CD14-positive monocyte (primary cell): ENCODE measurements at regions not wholly inside any gene's neighbourhood (a gene's known extent, or its start where the extent isn't known, plus 50 kb on each side); places are given as distances from the start of the nearest gene placed in this dataset.
A peak's percentile ranks its signal among the peaks of the same experiment; 100 is the strongest.

Experiments used
- DNase-seq, 3 donors: peaks; one replicate each; pipeline ENCODE4 v3.0.0-alpha.2; 2011 to 2022
- H2AFZ ChIP-seq: 2 replicates; pipeline ENCODE4 v1.6.0; 2012; ENCODE audit warnings: mild to moderate bottlenecking, low read depth, low read length, inconsistent platforms; ENCODE audit not compliant: insufficient read depth, poor library complexity, severe bottlenecking
- H3K27ac ChIP-seq, 2 donors: 1 replicate in 1 of 2; 2 replicates in 1 of 2; pipeline ENCODE4 v1.5.1; 2012 to 2013; ENCODE audit warnings: low read length in 2 of 2, control low read depth in 1 of 2, inconsistent platforms in 1 of 2, low read depth in 1 of 2, mild to moderate bottlenecking in 1 of 2
- H3K27me3 ChIP-seq, 2 donors: one replicate each; pipeline versions ENCODE4 v1.6.0 to v1.6.1; 2011 to 2013; ENCODE audit warnings: low read length in 2 of 2; ENCODE audit not compliant: control insufficient read depth in 2 of 2, insufficient read depth in 2 of 2
- H3K36me3 ChIP-seq, 2 donors: replicated peaks in 1 of 2; 1 replicate in 1 of 2; 2 replicates in 1 of 2; pipeline versions ENCODE4 v1.5.1 to v1.6.1; 2012 to 2013; ENCODE audit warnings: low read length in 2 of 2, control low read depth in 1 of 2, inconsistent platforms in 1 of 2, mild to moderate bottlenecking in 1 of 2; ENCODE audit not compliant: insufficient read depth in 2 of 2, control insufficient read depth in 1 of 2
- H3K4me1 ChIP-seq, 2 donors: 1 replicate in 1 of 2; 2 replicates in 1 of 2; pipeline versions ENCODE4 v1.5.1 to v1.6.1; 2012 to 2013; ENCODE audit warnings: low read length in 2 of 2, control low read depth in 1 of 2, inconsistent platforms in 1 of 2, mild to moderate bottlenecking in 1 of 2, moderate library complexity in 1 of 2; ENCODE audit not compliant: insufficient read depth in 2 of 2, control insufficient read depth in 1 of 2
- H3K4me2 ChIP-seq: replicated peaks from 2 replicates; pipeline ENCODE3; 2012; ENCODE audit warnings: low read length, moderate library complexity, mild to moderate bottlenecking; ENCODE audit not compliant: poor library complexity, severe bottlenecking; ENCODE audit errors: extremely low read depth
- H3K4me3 ChIP-seq, 3 experiments: fragments of 200-600 bp in 1 of 3; sonication (generic) in 1 of 3; replicated peaks in 1 of 3; 1 replicate in 2 of 3; 2 replicates in 1 of 3; pipeline ENCODE4 v1.5.1; 2011 to 2013; ENCODE audit warnings: low read length in 3 of 3, mild to moderate bottlenecking in 3 of 3, control low read depth in 2 of 3, low read depth in 2 of 3, inconsistent platforms in 1 of 3, moderate library complexity in 1 of 3
- H3K79me2 ChIP-seq: 2 replicates; pipeline ENCODE4 v1.6.0; 2012; ENCODE audit warnings: mild to moderate bottlenecking, control low read depth, inconsistent platforms, low read length, moderate library complexity; ENCODE audit not compliant: insufficient read depth
- H3K9ac ChIP-seq: 2 replicates; pipeline ENCODE4 v1.6.0; 2017; ENCODE audit warnings: low read length, mild to moderate bottlenecking; ENCODE audit not compliant: insufficient read depth, poor library complexity, severe bottlenecking
- H3K9me3 ChIP-seq, 2 donors: replicated peaks in 1 of 2; 1 replicate in 1 of 2; 2 replicates in 1 of 2; pipeline versions ENCODE4 v1.5.1 to v1.6.1; 2012 to 2013; ENCODE audit warnings: low read length in 2 of 2, control low read depth in 1 of 2; ENCODE audit not compliant: control insufficient read depth in 1 of 2, insufficient read depth in 1 of 2
- H4K20me1 ChIP-seq: 2 replicates; pipeline ENCODE4 v1.6.0; 2012; ENCODE audit warnings: mild to moderate bottlenecking, low read length, control low read depth, moderate library complexity; ENCODE audit not compliant: insufficient read depth
- H3K27ac Mint-ChIP-seq, 7 donors: one replicate each; pipeline ENCODE4 v1.8.0; 2020; ENCODE audit warnings: mild to moderate bottlenecking in 7 of 7, mixed read lengths in 7 of 7, moderate library complexity in 6 of 7, inconsistent platforms in 2 of 7
- H3K27me3 Mint-ChIP-seq, 3 donors: one replicate each; pipeline ENCODE4 v1.8.0; 2021 to 2022; ENCODE audit warnings: low read depth in 3 of 3, mild to moderate bottlenecking in 3 of 3, mixed read lengths in 3 of 3, moderate library complexity in 3 of 3, inconsistent platforms in 1 of 3
- H3K36me3 Mint-ChIP-seq, 2 donors: one replicate each; pipeline ENCODE4 v1.8.0; 2020; ENCODE audit warnings: mixed read lengths in 2 of 2, inconsistent platforms in 1 of 2, mild to moderate bottlenecking in 1 of 2
- H3K4me1 Mint-ChIP-seq: one replicate; pipeline ENCODE4 v1.8.0; 2020; ENCODE audit warnings: mild to moderate bottlenecking, mixed read lengths
- H3K4me3 Mint-ChIP-seq, 2 donors: one replicate each; pipeline ENCODE4 v1.8.0; 2020; ENCODE audit warnings: mild to moderate bottlenecking in 2 of 2, mixed read lengths in 2 of 2, moderate library complexity in 1 of 2
- H3K9me3 Mint-ChIP-seq, 7 donors: one replicate each; pipeline ENCODE4 v1.8.0; 2020 to 2022; ENCODE audit warnings: mixed read lengths in 7 of 7, mild to moderate bottlenecking in 6 of 7, moderate library complexity in 6 of 7, inconsistent platforms in 2 of 7
- CTCF ChIP-seq: fragments of 200-600 bp; IDR thresholded peaks from one replicate; pipeline ENCODE4 v1.8.0; 2022; ENCODE audit warnings: antibody characterized with exemption, mild to moderate bottlenecking
- WGBS: methylation state at CpG from one replicate; pipeline ENCODE4 v1.1.5; 2013; ENCODE audit warnings: missing lambda C conversion rate; ENCODE audit not compliant: insufficient coverage; 5-methylcytosine and 5-hydroxymethylcytosine counted together
- intact Hi-C, 2 donors: fragments of 100-400 bp; cut with micrococcal nuclease; formaldehyde crosslinking; loops; one replicate each; pipeline versions ENCODE4 v1.15.0 to v1.15.1; 2023

- no peak overlapping the region for H2AFZ ChIP-seq
- no peak for TF ChIP-seq CTCF
- no CpG with 5 or more reads among the region's 3 CpGs for WGBS
- no peak overlapping the region for H3K4me2 ChIP-seq
- DNase-seq, result no peak
- H3K27ac ChIP-seq, result no peak overlapping the region
- H3K4me1 ChIP-seq, result peaks cover 6 to 7% of the 10 kb centered on the region in 2 donors
- no peak overlapping the region for H3K9ac ChIP-seq
- no peak overlapping the region for H3K4me3 ChIP-seq
- peaks cover 2 to 12% of the 10 kb centered on the region in 2 donors for H3K36me3 ChIP-seq
- intact Hi-C loops, result no loop called here
- no peaks in the 10 kb centered on the region for H3K79me2 ChIP-seq
- H3K27me3 ChIP-seq, result no peaks in the 10 kb centered on the region
- peaks cover 11 to 25% of the 10 kb centered on the region in 2 donors for H3K36me3 Mint-ChIP-seq
- peaks cover 8% of the 10 kb centered on the region for H3K4me1 Mint-ChIP-seq
- no peaks in the 10 kb centered on the region for H3K9me3 ChIP-seq
- no peak overlapping the region for H3K4me3 Mint-ChIP-seq
- peaks cover 2 to 15% (median 6%) of the 10 kb centered on the region in 7 donors for H3K9me3 Mint-ChIP-seq
- no peaks in the 10 kb centered on the region for H4K20me1 ChIP-seq
- no peak overlapping the region for H3K27ac Mint-ChIP-seq
- H3K27me3 Mint-ChIP-seq, result no peaks in the 10 kb centered on the region
Observed at GRCh38 chr10:107741971-107742370, 577.5 kb upstream of the SORCS1 start.

GRCh38 chr10:107740962-107741690 is 576.6 kb upstream of the SORCS1 start:
- no peak for TF ChIP-seq CTCF
- Histone ChIP-seq H3K27me3 (no peaks in the 10 kb centered on the region), H3K4me3 (peak overlapping the region in 2 of 3 experiments; percentile 32 to 48), H3K79me2 (no peaks in the 10 kb centered on the region), H4K20me1 (no peaks in the 10 kb centered on the region), H3K9me3 (no peaks in the 10 kb centered on the region), H3K27ac (peak overlapping the region in 1 of 2 donors; percentile 43), H3K36me3 (peaks cover 2 to 12% of the 10 kb centered on the region in 2 donors), H3K4me1 (peaks cover 6 to 7% of the 10 kb centered on the region in 2 donors), H3K9ac (no peak overlapping the region), H2AFZ (peak overlapping the region; percentile 2), H3K4me2 (peak overlapping the region; percentile 48)
- no CpG with 5 or more reads among the region's 4 CpGs for WGBS
- H3K27me3 Mint-ChIP-seq, result no peaks in the 10 kb centered on the region
- peak; percentile 3 to 31 (median 15) for DNase-seq
- H3K36me3 Mint-ChIP-seq, result peaks cover 11 to 23% of the 10 kb centered on the region in 2 donors
- intact Hi-C loops, result no loop called here
- H3K4me3 Mint-ChIP-seq, result peak overlapping the region; percentile 50 to 52
- H3K4me1 Mint-ChIP-seq, result peaks cover 8% of the 10 kb centered on the region
- H3K9me3 Mint-ChIP-seq, result peaks cover 2 to 8% (median 5%) of the 10 kb centered on the region in 7 donors
- peak overlapping the region in 4 of 7 donors; percentile 14 to 88 (median 47) for H3K27ac Mint-ChIP-seq
